ENCODE measurements at regions not wholly inside any gene's neighbourhood (a gene's known extent, or its start where the extent isn't known, plus 50 kb on each side); places are given as distances from the start of the nearest gene placed in this dataset.

DNA sequence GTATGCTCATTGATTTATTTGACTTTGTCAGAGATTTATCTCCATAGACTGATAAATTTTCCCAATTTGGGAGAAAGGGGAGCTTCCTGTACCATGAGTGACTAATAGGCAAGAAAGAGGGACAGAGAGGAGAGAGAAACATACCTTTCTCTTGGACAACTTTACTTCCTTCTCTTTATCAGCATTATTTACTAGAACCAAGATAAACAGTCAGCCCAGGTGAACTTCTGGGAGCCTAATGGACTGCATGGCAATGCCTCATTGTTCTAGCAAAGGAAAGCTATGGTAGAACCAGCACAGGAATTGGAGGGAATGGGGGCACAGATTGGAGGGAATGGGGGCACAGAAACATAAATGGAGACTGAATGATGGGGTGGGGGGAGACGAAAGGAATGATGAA is 63.4 kb upstream of the STXBP6 start:
- TF ChIP-seq, protein P1, sequence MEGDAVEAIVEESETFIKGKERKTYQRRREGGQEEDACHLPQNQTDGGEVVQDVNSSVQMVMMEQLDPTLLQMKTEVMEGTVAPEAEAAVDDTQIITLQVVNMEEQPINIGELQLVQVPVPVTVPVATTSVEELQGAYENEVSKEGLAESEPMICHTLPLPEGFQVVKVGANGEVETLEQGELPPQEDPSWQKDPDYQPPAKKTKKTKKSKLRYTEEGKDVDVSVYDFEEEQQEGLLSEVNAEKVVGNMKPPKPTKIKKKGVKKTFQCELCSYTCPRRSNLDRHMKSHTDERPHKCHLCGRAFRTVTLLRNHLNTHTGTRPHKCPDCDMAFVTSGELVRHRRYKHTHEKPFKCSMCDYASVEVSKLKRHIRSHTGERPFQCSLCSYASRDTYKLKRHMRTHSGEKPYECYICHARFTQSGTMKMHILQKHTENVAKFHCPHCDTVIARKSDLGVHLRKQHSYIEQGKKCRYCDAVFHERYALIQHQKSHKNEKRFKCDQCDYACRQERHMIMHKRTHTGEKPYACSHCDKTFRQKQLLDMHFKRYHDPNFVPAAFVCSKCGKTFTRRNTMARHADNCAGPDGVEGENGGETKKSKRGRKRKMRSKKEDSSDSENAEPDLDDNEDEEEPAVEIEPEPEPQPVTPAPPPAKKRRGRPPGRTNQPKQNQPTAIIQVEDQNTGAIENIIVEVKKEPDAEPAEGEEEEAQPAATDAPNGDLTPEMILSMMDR (IDR thresholded peaks at IDR 0.05) = no peak
- no peak for TF ChIP-seq POLR2A (IDR thresholded peaks at IDR 0.05)
